SK-N-SH (cell line): ENCODE measurements at regions not wholly inside any gene's neighbourhood (a gene's known extent, or its start where the extent isn't known, plus 50 kb on each side); places are given as distances from the start of the nearest gene placed in this dataset.
A peak's percentile ranks its signal among the peaks of the same experiment; 100 is the strongest.

ENCODE experiments used
- CTCF ChIP-seq: fragments of 200-600 bp; sonication (generic); IDR thresholded peaks from 2 replicates; pipeline ENCODE4 v1.6.1; 2017; ENCODE audit warnings: antibody characterized with exemption, mild to moderate bottlenecking, moderate library complexity
- EP300 ChIP-seq, 2 experiments: IDR thresholded peaks; 2 replicates each; pipeline versions ENCODE4 v1.4.0 to v1.6.1; 2012; ENCODE audit warnings: borderline replicate concordance in 1 of 2, low read depth in 1 of 2, low read length in 1 of 2
- EZH2phosphoT487 ChIP-seq: fragments of 200-600 bp; sonication (generic); IDR thresholded peaks from 2 replicates; pipeline ENCODE4 v1.6.1; 2017; ENCODE audit warnings: low read depth, mixed run types, mild to moderate bottlenecking, antibody characterized with exemption, moderate library complexity, borderline replicate concordance
- FOXM1 ChIP-seq: IDR thresholded peaks from 2 replicates; pipeline ENCODE4 v1.4.0; 2012; ENCODE audit warnings: low read depth, mild to moderate bottlenecking
- JUND ChIP-seq: IDR thresholded peaks from 2 replicates; pipeline ENCODE4 v1.4.0; 2012
- MXI1 ChIP-seq: IDR thresholded peaks from 2 replicates; pipeline ENCODE4 v1.6.1; 2012; ENCODE audit warnings: mild to moderate bottlenecking, low read depth, low read length, improper control_type of control experiment
- NRF1 ChIP-seq: IDR thresholded peaks from 2 replicates; pipeline ENCODE4 v1.6.1; 2012; ENCODE audit warnings: low read depth, mild to moderate bottlenecking, low read length
- REST ChIP-seq: IDR thresholded peaks from 2 replicates; pipeline ENCODE4 v1.6.1; 2012; ENCODE audit warnings: mild to moderate bottlenecking, low read depth, low read length, moderate library complexity
- SMC3 ChIP-seq: IDR thresholded peaks from 2 replicates; pipeline ENCODE4 v1.6.1; 2012; ENCODE audit warnings: low read depth, low read length, improper control_type of control experiment
- YY1 ChIP-seq: IDR thresholded peaks from 2 replicates; pipeline ENCODE4 v1.4.0; 2012; ENCODE audit warnings: low read depth, mild to moderate bottlenecking
- TF ChIP-seq, protein P1 (sequence below): IDR thresholded peaks from 2 replicates; pipeline ENCODE4 v1.4.0; 2012; ENCODE audit warnings: low read depth
- TF ChIP-seq, protein P2 (sequence below): fragments of 150-350 bp; IDR thresholded peaks from 2 replicates; pipeline ENCODE4 v1.6.1; 2016; ENCODE audit warnings: mild to moderate bottlenecking, low read depth, low read length
- TF ChIP-seq, protein P3 (sequence below): fragments of 150-350 bp; IDR thresholded peaks from 2 replicates; pipeline ENCODE4 v1.6.1; 2017; ENCODE audit warnings: antibody characterized with exemption, low read length, low read depth, borderline replicate concordance

GRCh38 chr17:72465191-72466024 lies 344.6 kb downstream of the SOX9 start:
- TF ChIP-seq JUND, result peak; percentile 78
- no peak for TF ChIP-seq CTCF
- TF ChIP-seq, protein P1, sequence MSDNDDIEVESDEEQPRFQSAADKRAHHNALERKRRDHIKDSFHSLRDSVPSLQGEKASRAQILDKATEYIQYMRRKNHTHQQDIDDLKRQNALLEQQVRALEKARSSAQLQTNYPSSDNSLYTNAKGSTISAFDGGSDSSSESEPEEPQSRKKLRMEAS, result peak; percentile 71; the same call in 1 of the 2 replicates
- TF ChIP-seq EZH2phosphoT487, result no peak
- TF ChIP-seq REST, result no peak
- peak in 1 of 2 experiments; percentile 55; a peak in 1 of 4 replicates for TF ChIP-seq EP300 (IDR thresholded peaks at IDR 0.05; ENCODE audit: borderline replicate concordance in 1 of 2, low read depth in 1 of 2, low read length in 1 of 2)
- TF ChIP-seq, protein P2, sequence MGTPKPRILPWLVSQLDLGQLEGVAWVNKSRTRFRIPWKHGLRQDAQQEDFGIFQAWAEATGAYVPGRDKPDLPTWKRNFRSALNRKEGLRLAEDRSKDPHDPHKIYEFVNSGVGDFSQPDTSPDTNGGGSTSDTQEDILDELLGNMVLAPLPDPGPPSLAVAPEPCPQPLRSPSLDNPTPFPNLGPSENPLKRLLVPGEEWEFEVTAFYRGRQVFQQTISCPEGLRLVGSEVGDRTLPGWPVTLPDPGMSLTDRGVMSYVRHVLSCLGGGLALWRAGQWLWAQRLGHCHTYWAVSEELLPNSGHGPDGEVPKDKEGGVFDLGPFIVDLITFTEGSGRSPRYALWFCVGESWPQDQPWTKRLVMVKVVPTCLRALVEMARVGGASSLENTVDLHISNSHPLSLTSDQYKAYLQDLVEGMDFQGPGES, result no peak
- no peak for TF ChIP-seq NRF1
- TF ChIP-seq MXI1, result no peak; the same call in 1 of the 2 replicates
- no peak for TF ChIP-seq FOXM1
- TF ChIP-seq, protein P3, sequence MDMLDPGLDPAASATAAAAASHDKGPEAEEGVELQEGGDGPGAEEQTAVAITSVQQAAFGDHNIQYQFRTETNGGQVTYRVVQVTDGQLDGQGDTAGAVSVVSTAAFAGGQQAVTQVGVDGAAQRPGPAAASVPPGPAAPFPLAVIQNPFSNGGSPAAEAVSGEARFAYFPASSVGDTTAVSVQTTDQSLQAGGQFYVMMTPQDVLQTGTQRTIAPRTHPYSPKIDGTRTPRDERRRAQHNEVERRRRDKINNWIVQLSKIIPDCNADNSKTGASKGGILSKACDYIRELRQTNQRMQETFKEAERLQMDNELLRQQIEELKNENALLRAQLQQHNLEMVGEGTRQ, result no peak
- 0 out of 2 replicates have a peak, but pooled peaks have one; percentile 50 for TF ChIP-seq YY1
- TF ChIP-seq SMC3, result no peak
